HL-60 (cell line): ENCODE measurements at regions not wholly inside any gene's neighbourhood (a gene's known extent, or its start where the extent isn't known, plus 50 kb on each side); places are given as distances from the start of the nearest gene placed in this dataset.

ENCODE experiments used
- POLR2AphosphoS5 ChIP-seq: IDR thresholded peaks from 2 replicates; pipeline ENCODE4 v1.6.1; 2012; ENCODE audit warnings: low read depth
- REST ChIP-seq: IDR thresholded peaks from 2 replicates; pipeline ENCODE4 v1.6.1; 2012; ENCODE audit warnings: low read depth; ENCODE audit not compliant: insufficient replicate concordance
- TF ChIP-seq, protein P1 (sequence below): IDR thresholded peaks from one replicate; pipeline ENCODE4 v1.5.1; 2011; ENCODE audit warnings: low read length, control low read depth, inconsistent platforms; ENCODE audit not compliant: insufficient read depth

- TF ChIP-seq, protein P1, sequence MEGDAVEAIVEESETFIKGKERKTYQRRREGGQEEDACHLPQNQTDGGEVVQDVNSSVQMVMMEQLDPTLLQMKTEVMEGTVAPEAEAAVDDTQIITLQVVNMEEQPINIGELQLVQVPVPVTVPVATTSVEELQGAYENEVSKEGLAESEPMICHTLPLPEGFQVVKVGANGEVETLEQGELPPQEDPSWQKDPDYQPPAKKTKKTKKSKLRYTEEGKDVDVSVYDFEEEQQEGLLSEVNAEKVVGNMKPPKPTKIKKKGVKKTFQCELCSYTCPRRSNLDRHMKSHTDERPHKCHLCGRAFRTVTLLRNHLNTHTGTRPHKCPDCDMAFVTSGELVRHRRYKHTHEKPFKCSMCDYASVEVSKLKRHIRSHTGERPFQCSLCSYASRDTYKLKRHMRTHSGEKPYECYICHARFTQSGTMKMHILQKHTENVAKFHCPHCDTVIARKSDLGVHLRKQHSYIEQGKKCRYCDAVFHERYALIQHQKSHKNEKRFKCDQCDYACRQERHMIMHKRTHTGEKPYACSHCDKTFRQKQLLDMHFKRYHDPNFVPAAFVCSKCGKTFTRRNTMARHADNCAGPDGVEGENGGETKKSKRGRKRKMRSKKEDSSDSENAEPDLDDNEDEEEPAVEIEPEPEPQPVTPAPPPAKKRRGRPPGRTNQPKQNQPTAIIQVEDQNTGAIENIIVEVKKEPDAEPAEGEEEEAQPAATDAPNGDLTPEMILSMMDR = no peak
- TF ChIP-seq REST (no peak), POLR2AphosphoS5 (no peak)
These were observed 161.9 kb downstream of the PHF8 start for GRCh38 chrX:53882331-53882730.
